ENCODE measurements at regions not wholly inside any gene's neighbourhood (a gene's known extent, or its start where the extent isn't known, plus 50 kb on each side); places are given as distances from the start of the nearest gene placed in this dataset.

DNA sequence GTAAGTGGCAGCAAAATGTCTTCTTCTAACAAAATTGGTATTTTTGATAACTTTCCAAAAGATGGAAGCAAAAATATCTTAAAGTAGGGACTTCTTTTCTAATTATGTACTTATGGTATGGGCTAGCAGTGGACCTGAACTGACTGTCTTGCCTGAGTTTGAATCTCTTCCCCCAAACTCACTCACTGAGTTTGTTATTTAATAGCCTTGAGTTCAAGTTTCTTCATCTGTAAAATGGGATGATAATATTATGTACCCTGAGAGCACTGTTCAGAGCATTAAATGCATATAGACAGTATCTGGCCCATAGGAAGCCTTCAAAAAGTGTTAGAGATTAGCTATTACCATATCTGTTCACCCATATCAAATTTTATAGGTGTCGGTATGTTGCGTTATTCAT lies 210.4 kb upstream of the NUDT4 start:
- TF ChIP-seq POLR2AphosphoS5 (IDR thresholded peaks at IDR 0.05; ENCODE audit: borderline replicate concordance, low read depth, low read length) (no peak), EZH2 (IDR thresholded peaks at IDR 0.05) (no peak), FOXP2 (optimal IDR thresholded peaks at IDR 0.05; ENCODE audit: control extremely low read depth, extremely low read length, insufficient read depth) (no peak)
